Peyer's patch (tissue), 4 donors: ENCODE measurements at regions not wholly inside any gene's neighbourhood (a gene's known extent, or its start where the extent isn't known, plus 50 kb on each side); places are given as distances from the start of the nearest gene placed in this dataset.

Source experiments
- DNase-seq, 3 donors: peaks; one replicate each; pipeline ENCODE4 v3.0.0-alpha.2; 2017 to 2019
- H3K27ac ChIP-seq, 4 donors: fragments of 200-600 bp; sonication (generic); one replicate each; pipeline ENCODE4 v1.5.1; 2016 to 2019
- H3K27me3 ChIP-seq, 2 donors: fragments of 200-600 bp; sonication (generic); one replicate each; pipeline ENCODE4 v1.5.1; 2019
- H3K36me3 ChIP-seq, 3 donors: fragments of 200-600 bp; sonication (generic); one replicate each; pipeline ENCODE4 v1.5.1; 2016 to 2019
- H3K4me1 ChIP-seq, 4 donors: fragments of 200-600 bp; sonication (generic); one replicate each; pipeline ENCODE4 v1.5.1; 2016 to 2019
- H3K4me3 ChIP-seq, 4 donors: fragments of 200-600 bp; sonication (generic); 1 replicate in 3 of 4; 2 replicates in 1 of 4; pipeline ENCODE4 v1.5.1; 2016 to 2019; ENCODE audit warnings: mild to moderate bottlenecking in 1 of 4
- H3K9me3 ChIP-seq, 4 donors: fragments of 200-600 bp; sonication (generic); one replicate each; pipeline ENCODE4 v1.5.1; 2016 to 2019; ENCODE audit warnings: mild to moderate bottlenecking in 1 of 4
- POLR2A ChIP-seq, 2 donors: fragments of 450-650 bp; IDR thresholded peaks; one replicate each; pipeline ENCODE4 v1.5.1; 2017; ENCODE audit warnings: antibody characterized with exemption in 2 of 2, mild to moderate bottlenecking in 2 of 2, moderate library complexity in 2 of 2
- TF ChIP-seq, protein P1 (sequence below), 6 experiments: fragments of 450-650 bp in 4 of 6; fragments of 200-600 bp in 2 of 6; sonication (generic) in 1 of 6; IDR thresholded peaks; one replicate each; pipeline ENCODE4 v1.5.1; 2017 to 2019; ENCODE audit warnings: antibody characterized with exemption in 6 of 6, mild to moderate bottlenecking in 3 of 6, moderate library complexity in 1 of 6

GRCh38 chr10:129288999-129289584, 177.9 kb upstream of the MGMT start:
- TF ChIP-seq, protein P1, sequence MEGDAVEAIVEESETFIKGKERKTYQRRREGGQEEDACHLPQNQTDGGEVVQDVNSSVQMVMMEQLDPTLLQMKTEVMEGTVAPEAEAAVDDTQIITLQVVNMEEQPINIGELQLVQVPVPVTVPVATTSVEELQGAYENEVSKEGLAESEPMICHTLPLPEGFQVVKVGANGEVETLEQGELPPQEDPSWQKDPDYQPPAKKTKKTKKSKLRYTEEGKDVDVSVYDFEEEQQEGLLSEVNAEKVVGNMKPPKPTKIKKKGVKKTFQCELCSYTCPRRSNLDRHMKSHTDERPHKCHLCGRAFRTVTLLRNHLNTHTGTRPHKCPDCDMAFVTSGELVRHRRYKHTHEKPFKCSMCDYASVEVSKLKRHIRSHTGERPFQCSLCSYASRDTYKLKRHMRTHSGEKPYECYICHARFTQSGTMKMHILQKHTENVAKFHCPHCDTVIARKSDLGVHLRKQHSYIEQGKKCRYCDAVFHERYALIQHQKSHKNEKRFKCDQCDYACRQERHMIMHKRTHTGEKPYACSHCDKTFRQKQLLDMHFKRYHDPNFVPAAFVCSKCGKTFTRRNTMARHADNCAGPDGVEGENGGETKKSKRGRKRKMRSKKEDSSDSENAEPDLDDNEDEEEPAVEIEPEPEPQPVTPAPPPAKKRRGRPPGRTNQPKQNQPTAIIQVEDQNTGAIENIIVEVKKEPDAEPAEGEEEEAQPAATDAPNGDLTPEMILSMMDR (IDR thresholded peaks at IDR 0.05): no peak
- no peaks in the 10 kb centered on the region for H3K36me3 ChIP-seq
- H3K4me1 ChIP-seq: no peaks in the 10 kb centered on the region
- no peak overlapping the region for H3K4me3 ChIP-seq
- no peaks in the 10 kb centered on the region for H3K9me3 ChIP-seq
- H3K27ac ChIP-seq: no peak overlapping the region
- no peak for DNase-seq
- no peaks in the 10 kb centered on the region for H3K27me3 ChIP-seq

DNA sequence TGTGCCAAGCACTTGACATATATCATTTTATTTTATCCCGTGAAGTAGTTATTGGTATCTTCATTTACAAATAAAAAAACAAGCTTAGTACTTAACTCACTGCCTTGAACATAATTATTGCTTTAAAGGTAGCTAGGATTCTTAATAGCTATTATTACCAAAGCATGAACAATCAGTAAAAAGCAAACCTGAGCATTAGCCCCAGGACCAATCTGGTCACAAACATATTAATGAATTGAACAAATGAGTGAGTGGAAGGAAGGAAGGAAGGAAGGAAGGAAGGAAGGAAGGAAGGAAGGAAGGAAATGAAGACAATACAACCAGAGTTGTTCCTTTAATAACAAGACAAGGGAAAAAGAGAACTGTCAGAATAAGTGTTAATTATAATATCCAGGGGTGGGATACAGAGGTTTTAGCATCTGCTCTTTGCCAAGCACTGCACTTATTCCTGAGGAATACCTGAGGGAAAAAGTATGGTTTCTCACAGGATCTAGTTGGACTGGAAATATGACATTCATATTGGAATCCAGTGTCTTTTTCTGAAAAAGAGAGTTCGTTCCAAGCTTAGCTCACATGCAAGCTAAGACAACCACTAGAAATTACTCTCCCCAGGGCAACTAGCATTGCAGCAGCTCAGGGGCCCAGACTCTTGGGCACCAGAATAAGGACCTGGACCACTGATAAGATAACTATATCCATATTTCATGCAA, 172.9 kb upstream of the MGMT start:
- no peaks in the 10 kb centered on the region for H3K4me1 ChIP-seq
- no peaks in the 10 kb centered on the region for H3K9me3 ChIP-seq
- TF ChIP-seq, protein P1 (IDR thresholded peaks at IDR 0.05): no peak
- no peak for TF ChIP-seq POLR2A (IDR thresholded peaks at IDR 0.05)
- no peak overlapping the region for H3K4me3 ChIP-seq
- no peak overlapping the region for H3K27ac ChIP-seq
- no peaks in the 10 kb centered on the region for H3K27me3 ChIP-seq
- no peak for DNase-seq
- no peaks in the 10 kb centered on the region for H3K36me3 ChIP-seq

- Histone ChIP-seq H3K36me3 (no peaks in the 10 kb centered on the region), H3K27me3 (no peaks in the 10 kb centered on the region), H3K4me1 (no peaks in the 10 kb centered on the region), H3K27ac (no peak overlapping the region), H3K9me3 (no peaks in the 10 kb centered on the region), H3K4me3 (no peak overlapping the region)
- TF ChIP-seq, protein P1 (IDR thresholded peaks at IDR 0.05): no peak
- no peak for DNase-seq
Observed at GRCh38 chr10:129294944-129295343, 172.1 kb upstream of the MGMT start.

GRCh38 chr10:129305046-129305445, 162.0 kb upstream of the MGMT start:
- H3K4me3 ChIP-seq: no peak overlapping the region
- H3K36me3 ChIP-seq: no peaks in the 10 kb centered on the region
- no peak for DNase-seq
- no peak for TF ChIP-seq POLR2A (IDR thresholded peaks at IDR 0.05)
- TF ChIP-seq, protein P1 (IDR thresholded peaks at IDR 0.05): no peak
- no peaks in the 10 kb centered on the region for H3K4me1 ChIP-seq
- H3K27ac ChIP-seq: no peak overlapping the region
- no peaks in the 10 kb centered on the region for H3K9me3 ChIP-seq
- H3K27me3 ChIP-seq: no peaks in the 10 kb centered on the region

DNA sequence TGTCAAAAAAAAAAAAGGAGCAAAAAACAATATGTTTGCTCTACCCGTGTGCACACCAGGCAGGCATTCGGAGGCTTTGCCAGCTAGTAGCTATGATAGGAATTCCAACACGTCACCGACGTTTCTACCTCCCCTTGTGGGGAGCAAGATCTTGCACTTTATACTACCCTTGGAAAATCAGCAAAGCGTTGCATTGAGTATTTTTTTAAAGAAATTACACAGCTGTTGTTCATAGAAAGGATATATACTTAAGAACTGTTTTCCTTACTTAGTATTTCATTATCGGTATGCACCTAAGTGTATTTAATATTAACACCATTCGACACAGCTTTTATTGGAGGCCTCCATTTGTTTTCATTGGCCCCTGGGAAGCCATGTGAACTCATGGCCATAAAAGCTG, 159.9 kb upstream of the MGMT start:
- no peak overlapping the region for H3K27ac ChIP-seq
- no peaks in the 10 kb centered on the region for H3K27me3 ChIP-seq
- H3K36me3 ChIP-seq: no peaks in the 10 kb centered on the region
- TF ChIP-seq, protein P1 (IDR thresholded peaks at IDR 0.05): no peak
- no peak for TF ChIP-seq POLR2A (IDR thresholded peaks at IDR 0.05)
- H3K4me3 ChIP-seq: no peak overlapping the region
- no peak for DNase-seq
- no peaks in the 10 kb centered on the region for H3K4me1 ChIP-seq
- no peaks in the 10 kb centered on the region for H3K9me3 ChIP-seq
